Spleen (tissue), 11 donors: ENCODE measurements at regions not wholly inside any gene's neighbourhood (a gene's known extent, or its start where the extent isn't known, plus 50 kb on each side); places are given as distances from the start of the nearest gene placed in this dataset.

Experiments
- DNase-seq: peaks from one replicate; pipeline ENCODE4 v3.0.0-alpha.2; 2020
- H3K27ac ChIP-seq, 8 donors: fragments of 200-600 bp; sonication (generic) in 7 of 8; 1 replicate in 4 of 8; 2 replicates in 4 of 8; pipeline versions ENCODE4 v1.5.0 to v1.8.0; 2016 to 2021; ENCODE audit warnings: inconsistent platforms in 4 of 8, mild to moderate bottlenecking in 4 of 8, moderate library complexity in 1 of 8
- H3K27me3 ChIP-seq, 7 donors: fragments of 200-600 bp; sonication (generic) in 6 of 7; replicated peaks in 1 of 7; 1 replicate in 4 of 7; 2 replicates in 3 of 7; pipeline versions ENCODE4 v1.5.0 to v1.8.0; 2016 to 2021; ENCODE audit warnings: inconsistent platforms in 3 of 7, mild to moderate bottlenecking in 1 of 7
- H3K36me3 ChIP-seq, 6 donors: fragments of 200-600 bp; sonication (generic) in 5 of 6; 1 replicate in 4 of 6; 2 replicates in 2 of 6; pipeline versions ENCODE4 v1.5.0 to v1.8.0; 2016 to 2021; ENCODE audit warnings: inconsistent platforms in 2 of 6
- H3K4me1 ChIP-seq, 6 donors: fragments of 200-600 bp; sonication (generic) in 5 of 6; 1 replicate in 3 of 6; 2 replicates in 3 of 6; pipeline versions ENCODE4 v1.5.0 to v1.8.0; 2016 to 2021; ENCODE audit warnings: inconsistent platforms in 3 of 6
- H3K4me3 ChIP-seq, 8 donors: fragments of 200-600 bp; sonication (generic) in 7 of 8; 1 replicate in 4 of 8; 2 replicates in 4 of 8; pipeline versions ENCODE4 v1.5.0 to v1.8.0; 2016 to 2021; ENCODE audit warnings: inconsistent platforms in 4 of 8, mild to moderate bottlenecking in 4 of 8, moderate library complexity in 2 of 8
- H3K9me3 ChIP-seq, 8 donors: fragments of 200-600 bp; sonication (generic) in 7 of 8; 1 replicate in 4 of 8; 2 replicates in 4 of 8; pipeline versions ENCODE4 v1.5.0 to v1.8.0; 2016 to 2021; ENCODE audit warnings: inconsistent platforms in 4 of 8
- POLR2A ChIP-seq, 3 donors: fragments of 450-650 bp; IDR thresholded peaks; one replicate each; pipeline ENCODE4 v1.5.1; 2017; ENCODE audit warnings: antibody characterized with exemption in 3 of 3, mild to moderate bottlenecking in 1 of 3
- POLR2AphosphoS5 ChIP-seq, 3 donors: sonication (generic); formaldehyde crosslinking; IDR thresholded peaks; one replicate each; pipeline ENCODE4 v1.5.1; 2017; ENCODE audit warnings: antibody characterized with exemption in 3 of 3
- WGBS, 5 donors: extraction: QIAGEN DNeasy Blood & Tissue Kit in 3 of 5; methylation state at CpG; one replicate each; pipeline versions ENCODE4 v1.1.5 to v1.1.7; 2013 to 2018; 5-methylcytosine and 5-hydroxymethylcytosine counted together
- intact Hi-C: fragments of 100-400 bp; cut with DNase I; formaldehyde crosslinking; loops from one replicate; pipeline ENCODE4 v1.15.0; 2023; ENCODE audit warnings: low total_unique reads
- TF ChIP-seq, protein P1 (sequence below), 11 experiments: fragments of 200-600 bp in 7 of 11; fragments of 450-650 bp in 4 of 11; sonication (generic) in 4 of 11; IDR thresholded peaks in 8 of 11; conservative IDR thresholded peaks in 3 of 11; 1 replicate in 7 of 11; 2 replicates in 4 of 11; pipeline versions ENCODE4 v1.4.0 to v1.8.0; 2016 to 2021; ENCODE audit warnings: antibody characterized with exemption in 11 of 11, inconsistent platforms in 4 of 11, mild to moderate bottlenecking in 1 of 11
- donor health status: healthy with polysubstance abuse.
- donor health status: DM: no; HTN: no; CAD: no; lungs with moderate emphysema.
- donor health status: DM: no; HTN: no; CAD: no.
- donor health status: Bipolar disorder and iron deficiency.
- donor health status: healthy.
- donor health status: DM: no; HTN: no; CAD: no.
- donor health status: DM: yes; HTN: yes; CAD: no.

GRCh38 chr3:4138786-4139431 lies 164.3 kb upstream of the SETMAR start:
- TF ChIP-seq POLR2AphosphoS5 (IDR thresholded peaks at IDR 0.05): no peak
- TF ChIP-seq, protein P1, sequence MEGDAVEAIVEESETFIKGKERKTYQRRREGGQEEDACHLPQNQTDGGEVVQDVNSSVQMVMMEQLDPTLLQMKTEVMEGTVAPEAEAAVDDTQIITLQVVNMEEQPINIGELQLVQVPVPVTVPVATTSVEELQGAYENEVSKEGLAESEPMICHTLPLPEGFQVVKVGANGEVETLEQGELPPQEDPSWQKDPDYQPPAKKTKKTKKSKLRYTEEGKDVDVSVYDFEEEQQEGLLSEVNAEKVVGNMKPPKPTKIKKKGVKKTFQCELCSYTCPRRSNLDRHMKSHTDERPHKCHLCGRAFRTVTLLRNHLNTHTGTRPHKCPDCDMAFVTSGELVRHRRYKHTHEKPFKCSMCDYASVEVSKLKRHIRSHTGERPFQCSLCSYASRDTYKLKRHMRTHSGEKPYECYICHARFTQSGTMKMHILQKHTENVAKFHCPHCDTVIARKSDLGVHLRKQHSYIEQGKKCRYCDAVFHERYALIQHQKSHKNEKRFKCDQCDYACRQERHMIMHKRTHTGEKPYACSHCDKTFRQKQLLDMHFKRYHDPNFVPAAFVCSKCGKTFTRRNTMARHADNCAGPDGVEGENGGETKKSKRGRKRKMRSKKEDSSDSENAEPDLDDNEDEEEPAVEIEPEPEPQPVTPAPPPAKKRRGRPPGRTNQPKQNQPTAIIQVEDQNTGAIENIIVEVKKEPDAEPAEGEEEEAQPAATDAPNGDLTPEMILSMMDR (IDR thresholded peaks at IDR 0.05 in 8 of 11, conservative IDR thresholded peaks at IDR 0.05 in 3 of 11): no peak
- Histone ChIP-seq H3K4me1 (no peaks in the 10 kb centered on the region), H3K4me3 (no peak overlapping the region), H3K27me3 (no peaks in the 10 kb centered on the region), H3K9me3 (peaks cover 0 to 6% (median 0%) of the 10 kb centered on the region in 8 donors), H3K27ac (no peak overlapping the region), H3K36me3 (no peaks in the 10 kb centered on the region)
- no peak for DNase-seq
- WGBS, 5 donors: 88 to 90% (median 89%) methylated on average over 4 of the region's 4 CpGs
- intact Hi-C loops: no loop called here

DNA sequence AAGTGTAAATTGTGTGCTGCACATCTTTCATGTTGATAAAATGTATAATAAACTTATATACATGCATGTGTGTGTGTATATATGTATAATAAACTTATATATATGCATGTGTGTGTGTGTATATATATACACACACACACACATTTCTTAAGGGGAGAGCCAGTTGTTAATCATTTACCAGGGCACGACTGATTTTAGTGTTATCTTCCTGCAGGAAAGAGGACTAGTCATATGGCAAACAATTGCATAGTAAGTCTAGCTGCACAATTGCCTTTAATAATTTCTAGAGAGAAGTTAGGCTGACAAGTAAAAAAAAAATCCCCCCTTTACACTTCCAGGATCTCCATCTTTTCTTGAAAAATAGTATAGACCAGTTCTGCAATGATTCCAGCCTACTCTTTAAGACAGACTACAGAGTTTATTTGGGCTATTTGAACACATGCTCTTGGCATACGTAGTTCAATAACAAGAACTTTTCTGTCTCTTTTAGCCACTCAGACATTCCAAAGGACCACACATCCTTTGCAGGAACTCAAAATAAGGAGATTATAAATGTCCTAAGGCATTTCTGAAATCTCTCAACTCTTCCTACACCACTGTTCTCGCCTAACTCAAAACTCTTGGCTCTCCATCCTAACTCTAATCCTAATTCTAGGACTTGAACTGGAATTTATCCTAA lies 163.6 kb upstream of the SETMAR start:
- H3K4me1 ChIP-seq: no peaks in the 10 kb centered on the region
- intact Hi-C loops: no loop called here
- no peak overlapping the region for H3K4me3 ChIP-seq
- H3K36me3 ChIP-seq: no peaks in the 10 kb centered on the region
- H3K27ac ChIP-seq: no peak overlapping the region
- no peaks in the 10 kb centered on the region for H3K27me3 ChIP-seq
- 39 to 66% (median 54%) methylated on average over 3 of the region's 3 CpGs for WGBS, 5 donors
- no peak for TF ChIP-seq POLR2AphosphoS5 (IDR thresholded peaks at IDR 0.05)
- TF ChIP-seq, protein P1 (IDR thresholded peaks at IDR 0.05 in 8 of 11, conservative IDR thresholded peaks at IDR 0.05 in 3 of 11): no peak
- no peak for TF ChIP-seq POLR2A (IDR thresholded peaks at IDR 0.05)
- DNase-seq: no peak
- H3K9me3 ChIP-seq: peaks cover 0 to 6% (median 0%) of the 10 kb centered on the region in 8 donors

DNA sequence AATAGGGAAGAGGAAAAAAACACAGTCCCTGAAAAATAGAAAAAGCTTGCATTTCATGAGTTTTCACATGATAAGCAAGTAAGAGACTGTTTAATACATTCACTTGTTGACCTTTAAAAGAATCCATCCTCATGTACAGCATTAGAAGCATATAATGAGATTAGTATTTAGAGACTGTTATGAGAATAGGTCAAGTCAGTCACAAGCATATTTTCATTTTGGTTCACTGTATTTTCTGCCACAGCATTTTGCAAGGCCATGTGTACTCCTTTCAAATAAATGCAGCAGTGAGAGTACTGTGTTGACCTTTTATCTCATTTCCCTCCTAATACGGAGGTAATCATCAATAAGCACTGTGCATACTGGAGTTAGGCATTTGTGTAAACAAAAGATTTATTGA lies 162.2 kb upstream of the SETMAR start:
- TF ChIP-seq POLR2AphosphoS5 (IDR thresholded peaks at IDR 0.05): no peak
- TF ChIP-seq, protein P1 (IDR thresholded peaks at IDR 0.05 in 8 of 11, conservative IDR thresholded peaks at IDR 0.05 in 3 of 11): no peak
- no peak for TF ChIP-seq POLR2A (IDR thresholded peaks at IDR 0.05)
- H3K27ac ChIP-seq: no peak overlapping the region
- H3K9me3 ChIP-seq: no peaks in the 10 kb centered on the region
- no peak for DNase-seq
- H3K27me3 ChIP-seq: no peaks in the 10 kb centered on the region
- intact Hi-C loops: no loop called here
- 53 to 84% (median 70%) methylated on average over 1 of the region's 1 CpG for WGBS, 5 donors
- no peaks in the 10 kb centered on the region for H3K4me1 ChIP-seq
- no peak overlapping the region for H3K4me3 ChIP-seq
- H3K36me3 ChIP-seq: no peaks in the 10 kb centered on the region

DNA sequence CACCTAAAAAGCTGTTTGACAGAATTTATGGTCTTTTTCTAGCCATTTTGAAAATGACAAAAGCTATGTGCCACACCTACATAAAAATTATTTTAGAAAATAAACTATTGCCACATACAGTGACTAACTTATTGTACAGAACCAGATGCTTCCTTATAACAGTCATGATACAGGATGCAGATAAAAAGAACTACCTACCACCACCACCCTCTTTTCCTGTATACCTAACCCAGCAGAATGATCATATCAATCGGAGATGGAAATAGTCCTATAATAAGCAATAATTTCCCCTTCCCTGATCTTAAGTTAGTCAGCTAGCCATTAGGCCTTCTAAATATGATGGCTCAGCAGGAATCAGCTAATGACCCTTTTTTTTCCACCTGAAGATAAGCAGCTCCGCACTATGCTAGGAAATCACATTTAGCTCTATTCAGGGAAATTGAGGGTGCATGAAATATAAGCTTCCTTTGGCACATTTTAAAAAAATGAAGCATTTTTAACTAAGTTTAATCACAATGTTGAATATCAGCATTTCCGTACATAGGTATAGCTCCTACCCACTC lies 155.5 kb upstream of the SETMAR start:
- H3K4me1 ChIP-seq: no peaks in the 10 kb centered on the region
- 65 to 76% (median 72%) methylated on average over 3 of the region's 3 CpGs for WGBS, 5 donors
- H3K27me3 ChIP-seq: no peaks in the 10 kb centered on the region
- no peak overlapping the region for H3K4me3 ChIP-seq
- TF ChIP-seq, protein P1 (IDR thresholded peaks at IDR 0.05 in 8 of 11, conservative IDR thresholded peaks at IDR 0.05 in 3 of 11): no peak
- TF ChIP-seq POLR2A (IDR thresholded peaks at IDR 0.05): no peak
- no peak for TF ChIP-seq POLR2AphosphoS5 (IDR thresholded peaks at IDR 0.05)
- intact Hi-C loops: no loop called here
- H3K27ac ChIP-seq: no peak overlapping the region
- no peaks in the 10 kb centered on the region for H3K36me3 ChIP-seq
- no peak for DNase-seq
- H3K9me3 ChIP-seq: peaks cover 0 to 2% (median 0%) of the 10 kb centered on the region in 8 donors
